Mesenchymal stem cell (in vitro differentiated cells and primary cell): ENCODE measurements at regions not wholly inside any gene's neighbourhood (a gene's known extent, or its start where the extent isn't known, plus 50 kb on each side); places are given as distances from the start of the nearest gene placed in this dataset.

Experiments used
- DNase-seq: peaks from one replicate; pipeline ENCODE4 v3.0.0-alpha.2; 2013
- H2AFZ ChIP-seq: one replicate; pipeline ENCODE4 v1.6.1; 2013; ENCODE audit warnings: low read depth, mild to moderate bottlenecking, control low read depth, inconsistent platforms, low read length, moderate library complexity
- H2AK5ac ChIP-seq: 2 replicates; pipeline ENCODE4 v1.6.1; 2013; ENCODE audit warnings: low read length, moderate library complexity, mild to moderate bottlenecking, inconsistent platforms; ENCODE audit not compliant: severe bottlenecking
- H2BK120ac ChIP-seq: one replicate; pipeline ENCODE4 v1.6.1; 2013; ENCODE audit warnings: low read depth, mild to moderate bottlenecking, inconsistent platforms, low read length, moderate library complexity
- H2BK12ac ChIP-seq, 2 experiments: one replicate each; pipeline ENCODE4 v1.6.1; 2013; ENCODE audit warnings: inconsistent platforms in 2 of 2, low read length in 2 of 2, mild to moderate bottlenecking in 2 of 2, moderate library complexity in 2 of 2, control low read depth in 1 of 2
- H2BK15ac ChIP-seq: one replicate; pipeline ENCODE4 v1.6.1; 2013; ENCODE audit warnings: mild to moderate bottlenecking, low read depth, inconsistent platforms; ENCODE audit not compliant: poor library complexity, severe bottlenecking
- H2BK5ac ChIP-seq: 2 replicates; pipeline ENCODE4 v1.6.1; 2013; ENCODE audit warnings: low read depth, mild to moderate bottlenecking, low read length, control low read depth, inconsistent platforms; ENCODE audit not compliant: poor library complexity, severe bottlenecking
- H3K14ac ChIP-seq, 2 experiments: one replicate each; pipeline ENCODE4 v1.6.1; 2013; ENCODE audit warnings: inconsistent platforms in 2 of 2, low read length in 2 of 2, control low read depth in 1 of 2, mild to moderate bottlenecking in 1 of 2, moderate library complexity in 1 of 2
- H3K18ac ChIP-seq, 2 experiments: one replicate each; pipeline ENCODE4 v1.6.1; 2013; ENCODE audit warnings: inconsistent platforms in 2 of 2, low read length in 2 of 2, control low read depth in 1 of 2, low read depth in 1 of 2, mild to moderate bottlenecking in 1 of 2
- H3K23ac ChIP-seq, 2 experiments: one replicate each; pipeline ENCODE4 v1.6.1; 2013; ENCODE audit warnings: inconsistent platforms in 2 of 2, low read length in 2 of 2, mild to moderate bottlenecking in 2 of 2, moderate library complexity in 2 of 2, control low read depth in 1 of 2
- H3K27ac ChIP-seq: 2 replicates; pipeline ENCODE4 v1.5.1; 2013; ENCODE audit warnings: mild to moderate bottlenecking, moderate library complexity, low read length, control low read depth, inconsistent platforms; ENCODE audit not compliant: poor library complexity, severe bottlenecking
- H3K27me3 ChIP-seq, 2 experiments: 2 replicates each; pipeline versions ENCODE4 v1.6.1 to v1.7.0; 2013; ENCODE audit warnings: low read length in 2 of 2, mild to moderate bottlenecking in 2 of 2, moderate library complexity in 2 of 2, control low read depth in 1 of 2, inconsistent platforms in 1 of 2; ENCODE audit not compliant: control insufficient read depth in 1 of 2, insufficient read depth in 1 of 2
- H3K36me3 ChIP-seq, 2 experiments: 2 replicates each; pipeline versions ENCODE4 v1.6.1 to v1.7.0; 2013; ENCODE audit warnings: low read length in 2 of 2, control low read depth in 1 of 2, inconsistent platforms in 1 of 2, low read depth in 1 of 2, mild to moderate bottlenecking in 1 of 2; ENCODE audit not compliant: insufficient read depth in 2 of 2, control insufficient read depth in 1 of 2
- H3K4ac ChIP-seq, 2 experiments: one replicate each; pipeline ENCODE4 v1.6.1; 2013; ENCODE audit warnings: inconsistent platforms in 2 of 2, low read length in 2 of 2, mild to moderate bottlenecking in 2 of 2, moderate library complexity in 2 of 2, control low read depth in 1 of 2, low read depth in 1 of 2
- H3K4me1 ChIP-seq: 2 replicates; pipeline ENCODE4 v1.6.1; 2013; ENCODE audit warnings: low read depth, low read length, control low read depth; ENCODE audit not compliant: control insufficient read depth, insufficient read depth
- H3K4me2 ChIP-seq: 2 replicates; pipeline ENCODE4 v1.6.1; 2013; ENCODE audit warnings: low read length, mild to moderate bottlenecking, inconsistent platforms; ENCODE audit not compliant: poor library complexity, severe bottlenecking
- H3K4me3 ChIP-seq, 2 experiments: 2 replicates each; pipeline versions ENCODE4 v1.5.1 to v1.7.0; 2013; ENCODE audit warnings: low read length in 2 of 2, mild to moderate bottlenecking in 2 of 2, control low read depth in 1 of 2, low read depth in 1 of 2; ENCODE audit not compliant: insufficient read depth in 1 of 2
- H3K79me1 ChIP-seq: replicated peaks from 2 replicates; pipeline ENCODE4 v1.6.1; 2013; ENCODE audit warnings: mild to moderate bottlenecking, control low read depth, low read length, inconsistent platforms; ENCODE audit not compliant: poor library complexity, severe bottlenecking
- H3K9ac ChIP-seq: 2 replicates; pipeline ENCODE4 v1.7.0; 2013; ENCODE audit warnings: mild to moderate bottlenecking, low read length, moderate library complexity
- H3K9me3 ChIP-seq: 2 replicates; pipeline ENCODE4 v1.7.0; 2013; ENCODE audit warnings: mild to moderate bottlenecking, low read length; ENCODE audit not compliant: control insufficient read depth
- H4K8ac ChIP-seq: one replicate; pipeline ENCODE4 v1.6.1; 2013; ENCODE audit warnings: inconsistent platforms, mild to moderate bottlenecking, low read length, moderate library complexity
- H4K91ac ChIP-seq: one replicate; pipeline ENCODE4 v1.6.1; 2013; ENCODE audit warnings: mild to moderate bottlenecking, low read length, inconsistent platforms
- WGBS: methylation state at CpG from one replicate; pipeline ENCODE4 v1.1.7; 2013; ENCODE audit warnings: mixed read lengths; 5-methylcytosine and 5-hydroxymethylcytosine counted together

GRCh38 chr22:49380095-49380827 lies 447.4 kb downstream of the BRD1 start:
- Histone ChIP-seq H4K8ac (no peak overlapping the region), H3K79me1 (no peaks in the 10 kb centered on the region), H3K4me1 (no peaks in the 10 kb centered on the region), H2BK120ac (no peak overlapping the region), H2BK15ac (no peak overlapping the region), H3K27ac (no peak overlapping the region), H3K4me3 (no peak overlapping the region), H2BK12ac (no peak overlapping the region), H3K4ac (no peak overlapping the region), H3K23ac (no peak overlapping the region), H3K27me3 (no peaks in the 10 kb centered on the region), H3K9ac (no peak overlapping the region), H3K14ac (no peak overlapping the region), H3K4me2 (no peak overlapping the region), H2BK5ac (no peak overlapping the region), H3K9me3 (peaks cover 9% of the 10 kb centered on the region), H4K91ac (no peak overlapping the region), H2AK5ac (no peak overlapping the region), H3K18ac (no peak overlapping the region), H2AFZ (no peak overlapping the region), H3K36me3 (no peaks in the 10 kb centered on the region)
- no peak for DNase-seq
- WGBS = 76% methylated on average over 12 of the region's 12 CpGs

- H2BK5ac ChIP-seq = no peak overlapping the region
- H3K36me3 ChIP-seq = no peaks in the 10 kb centered on the region
- no peaks in the 10 kb centered on the region for H3K79me1 ChIP-seq
- no peak overlapping the region for H4K8ac ChIP-seq
- H2BK15ac ChIP-seq = no peak overlapping the region
- DNase-seq = no peak
- 91% methylated on average over 12 of the region's 13 CpGs for WGBS
- no peak overlapping the region for H2AK5ac ChIP-seq
- no peak overlapping the region for H3K4me3 ChIP-seq
- H2BK120ac ChIP-seq = no peak overlapping the region
- no peak overlapping the region for H3K4me2 ChIP-seq
- H3K27me3 ChIP-seq = no peaks in the 10 kb centered on the region
- no peak overlapping the region for H3K23ac ChIP-seq
- H3K27ac ChIP-seq = no peak overlapping the region
- H4K91ac ChIP-seq = no peak overlapping the region
- H3K4me1 ChIP-seq = peaks cover 7% of the 10 kb centered on the region
- no peak overlapping the region for H3K14ac ChIP-seq
- H2AFZ ChIP-seq = no peak overlapping the region
- no peak overlapping the region for H3K18ac ChIP-seq
- no peak overlapping the region for H3K9ac ChIP-seq
- H2BK12ac ChIP-seq = no peak overlapping the region
- H3K9me3 ChIP-seq = peaks cover 6% of the 10 kb centered on the region
- no peak overlapping the region for H3K4ac ChIP-seq
Measured at GRCh38 chr22:49377306-49377705, 450.4 kb downstream of the BRD1 start.

- no peak overlapping the region for H2AFZ ChIP-seq
- no peaks in the 10 kb centered on the region for H3K36me3 ChIP-seq
- H4K8ac ChIP-seq = no peak overlapping the region
- H2BK12ac ChIP-seq = no peak overlapping the region
- H3K79me1 ChIP-seq = no peaks in the 10 kb centered on the region
- no peak overlapping the region for H3K9ac ChIP-seq
- H3K14ac ChIP-seq = no peak overlapping the region
- H3K9me3 ChIP-seq = no peaks in the 10 kb centered on the region
- H3K27me3 ChIP-seq = no peaks in the 10 kb centered on the region
- no peak overlapping the region for H3K4me3 ChIP-seq
- no peak overlapping the region for H3K23ac ChIP-seq
- H3K4ac ChIP-seq = no peak overlapping the region
- H3K27ac ChIP-seq = no peak overlapping the region
- H3K4me1 ChIP-seq = peaks cover 10% of the 10 kb centered on the region
- DNase-seq = no peak
- H2AK5ac ChIP-seq = no peak overlapping the region
- H2BK120ac ChIP-seq = no peak overlapping the region
- H3K4me2 ChIP-seq = no peak overlapping the region
- WGBS = 80% methylated on average over 17 of the region's 17 CpGs
- no peak overlapping the region for H2BK15ac ChIP-seq
- H3K18ac ChIP-seq = no peak overlapping the region
- no peak overlapping the region for H2BK5ac ChIP-seq
- H4K91ac ChIP-seq = no peak overlapping the region
Measured at GRCh38 chr22:49373801-49374226, 453.9 kb downstream of the BRD1 start.

- H3K9ac ChIP-seq = no peak overlapping the region
- DNase-seq = no peak
- no peaks in the 10 kb centered on the region for H3K79me1 ChIP-seq
- H3K27ac ChIP-seq = no peak overlapping the region
- H2BK15ac ChIP-seq = no peak overlapping the region
- no peaks in the 10 kb centered on the region for H3K36me3 ChIP-seq
- no peak overlapping the region for H2AK5ac ChIP-seq
- no peak overlapping the region for H3K4me2 ChIP-seq
- H3K4me3 ChIP-seq = no peak overlapping the region
- H3K4ac ChIP-seq = no peak overlapping the region
- no peak overlapping the region for H2AFZ ChIP-seq
- no peak overlapping the region for H2BK12ac ChIP-seq
- H4K8ac ChIP-seq = no peak overlapping the region
- no peak overlapping the region for H2BK5ac ChIP-seq
- WGBS = 74% methylated on average over 6 of the region's 6 CpGs
- no peak overlapping the region for H3K14ac ChIP-seq
- no peak overlapping the region for H2BK120ac ChIP-seq
- H3K9me3 ChIP-seq = no peaks in the 10 kb centered on the region
- H3K18ac ChIP-seq = no peak overlapping the region
- H3K4me1 ChIP-seq = peaks cover 10% of the 10 kb centered on the region
- no peak overlapping the region for H4K91ac ChIP-seq
- H3K23ac ChIP-seq = no peak overlapping the region
- H3K27me3 ChIP-seq = no peaks in the 10 kb centered on the region
Measured at GRCh38 chr22:49373289-49373666, 454.4 kb downstream of the BRD1 start.
